HepG2 (cell line): ENCODE measurements at regions not wholly inside any gene's neighbourhood (a gene's known extent, or its start where the extent isn't known, plus 50 kb on each side); places are given as distances from the start of the nearest gene placed in this dataset.

Source experiments
- CCAR2 ChIP-seq: fragments of 200-400 bp; formaldehyde crosslinking; optimal IDR thresholded peaks from 2 replicates; pipeline ENCODE3; 2018; ENCODE audit warnings: low read depth, mild to moderate bottlenecking, low read length, moderate library complexity
- CCDC6 ChIP-seq: sonication (generic); formaldehyde crosslinking; IDR thresholded peaks from 2 replicates; pipeline ENCODE4 v1.8.1; 2022; ENCODE audit warnings: mild to moderate bottlenecking, missing genetic modification reagents, moderate library complexity
- CERS6 ChIP-seq: sonication (generic); formaldehyde crosslinking; IDR thresholded peaks from 2 replicates; pipeline ENCODE4 v1.5.0; 2020; ENCODE audit warnings: missing genetic modification reagents
- FOXA1 ChIP-seq, 2 experiments: fragments of 450-650 bp in 1 of 2; sonication (generic) in 1 of 2; formaldehyde crosslinking in 1 of 2; IDR thresholded peaks; 2 replicates each; pipeline versions ENCODE4 v1.4.0 to v1.6.1; 2016 to 2020; ENCODE audit warnings: missing genetic modification reagents in 1 of 2
- HMGA1 ChIP-seq: sonication (generic); formaldehyde crosslinking; conservative IDR thresholded peaks from 2 replicates; pipeline ENCODE4 v1.4.0; 2020; ENCODE audit warnings: missing genetic modification reagents
- KDM6A ChIP-seq: IDR thresholded peaks from 2 replicates; pipeline ENCODE4 v1.6.1; 2016; ENCODE audit warnings: low read depth
- NONO ChIP-seq, 2 experiments: fragments of 450-650 bp in 1 of 2; sonication (generic) in 1 of 2; formaldehyde crosslinking in 1 of 2; IDR thresholded peaks in 1 of 2; conservative IDR thresholded peaks in 1 of 2; 2 replicates each; pipeline versions ENCODE4 v1.6.1 to v1.8.0; 2017 to 2022; ENCODE audit warnings: mild to moderate bottlenecking in 1 of 2, missing genetic modification reagents in 1 of 2, moderate library complexity in 1 of 2
- NR2C2 ChIP-seq: sonication (generic); formaldehyde crosslinking; IDR thresholded peaks from 2 replicates; pipeline ENCODE4 v1.4.0; 2020; ENCODE audit warnings: missing genetic modification reagents, mild to moderate bottlenecking, moderate library complexity, borderline replicate concordance
- RBAK ChIP-seq: sonication (generic); formaldehyde crosslinking; IDR thresholded peaks from 2 replicates; pipeline ENCODE4 v1.5.1; 2020; ENCODE audit warnings: mild to moderate bottlenecking, missing genetic modification reagents
- SRSF9 ChIP-seq: fragments of 200-400 bp; formaldehyde crosslinking; IDR thresholded peaks from 2 replicates; pipeline ENCODE4 v1.6.1; 2018; ENCODE audit warnings: borderline replicate concordance, mild to moderate bottlenecking, low read depth, low read length; ENCODE audit not compliant: insufficient read depth, poor library complexity, severe bottlenecking
- TBX3 ChIP-seq: fragments of 450-650 bp; IDR thresholded peaks from 2 replicates; pipeline ENCODE4 v1.6.1; 2017; ENCODE audit warnings: antibody characterized with exemption, mild to moderate bottlenecking, inconsistent platforms, borderline replicate concordance
- TCF7 ChIP-seq: sonication (generic); IDR thresholded peaks from 2 replicates; pipeline ENCODE4 v1.6.1; 2016; ENCODE audit warnings: antibody characterized with exemption, low read depth
- U2AF1 ChIP-seq: fragments of 200-400 bp; formaldehyde crosslinking; optimal IDR thresholded peaks from 2 replicates; pipeline ENCODE3; 2017; ENCODE audit warnings: mild to moderate bottlenecking, low read depth, low read length
- ZGPAT ChIP-seq: IDR thresholded peaks from 2 replicates; pipeline ENCODE4 v1.6.1; 2016; ENCODE audit warnings: mild to moderate bottlenecking
- ZIK1 ChIP-seq: sonication (generic); formaldehyde crosslinking; IDR thresholded peaks from 2 replicates; pipeline ENCODE4 v1.5.0; 2020; ENCODE audit warnings: mild to moderate bottlenecking, low read depth, missing genetic modification reagents, borderline replicate concordance
- ZNF3 ChIP-seq: IDR thresholded peaks from 2 replicates; pipeline ENCODE4 v1.7.0; 2017; ENCODE audit warnings: inconsistent platforms
- ZNF720 ChIP-seq: sonication (generic); formaldehyde crosslinking; IDR thresholded peaks from 2 replicates; pipeline ENCODE4 v1.4.0; 2020; ENCODE audit warnings: missing genetic modification reagents
- ZNF879 ChIP-seq: sonication (generic); formaldehyde crosslinking; IDR thresholded peaks from 2 replicates; pipeline ENCODE4 v1.8.1; 2023; ENCODE audit warnings: missing genetic modification reagents
- TF ChIP-seq, protein P1 (sequence below): fragments of 450-650 bp; IDR thresholded peaks from 2 replicates; pipeline ENCODE4 v1.6.1; 2016
- TF ChIP-seq, protein P2 (sequence below): sonication (generic); formaldehyde crosslinking; IDR thresholded peaks from 2 replicates; pipeline ENCODE4 v1.4.0; 2020; ENCODE audit warnings: mild to moderate bottlenecking, missing genetic modification reagents, borderline replicate concordance

GRCh38 chr6:113668641-113669408 is 188.3 kb upstream of the MARCKS start (continued):
- TF ChIP-seq, protein P1, sequence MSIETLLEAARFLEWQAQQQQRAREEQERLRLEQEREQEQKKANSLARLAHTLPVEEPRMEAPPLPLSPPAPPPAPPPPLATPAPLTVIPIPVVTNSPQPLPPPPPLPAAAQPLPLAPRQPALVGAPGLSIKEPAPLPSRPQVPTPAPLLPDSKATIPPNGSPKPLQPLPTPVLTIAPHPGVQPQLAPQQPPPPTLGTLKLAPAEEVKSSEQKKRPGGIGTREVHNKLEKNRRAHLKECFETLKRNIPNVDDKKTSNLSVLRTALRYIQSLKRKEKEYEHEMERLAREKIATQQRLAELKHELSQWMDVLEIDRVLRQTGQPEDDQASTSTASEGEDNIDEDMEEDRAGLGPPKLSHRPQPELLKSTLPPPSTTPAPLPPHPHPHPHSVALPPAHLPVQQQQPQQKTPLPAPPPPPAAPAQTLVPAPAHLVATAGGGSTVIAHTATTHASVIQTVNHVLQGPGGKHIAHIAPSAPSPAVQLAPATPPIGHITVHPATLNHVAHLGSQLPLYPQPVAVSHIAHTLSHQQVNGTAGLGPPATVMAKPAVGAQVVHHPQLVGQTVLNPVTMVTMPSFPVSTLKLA = no peak
- TF ChIP-seq ZGPAT (peak; percentile 31; the same call in 1 of the 2 replicates), ZNF3 (CRISPR knock-in tag) (no peak), U2AF1 (no peak), TBX3 (peak; percentile 74), NONO (IDR thresholded peaks at IDR 0.05) (no peak), NONO (CRISPR knock-in tag; conservative IDR thresholded peaks at IDR 0.05) (no peak), ZNF879 (CRISPR knock-in tag) (no peak), TCF7 (peak; percentile 69), CCAR2 (no peak), CERS6 (CRISPR knock-in tag) (no peak), NR2C2 (no peak), HMGA1 (no peak), RBAK (no peak), ZNF720 (CRISPR knock-in tag) (no peak), FOXA1 (IDR thresholded peaks at IDR 0.05) (peak; percentile 86), FOXA1 (CRISPR knock-in tag; IDR thresholded peaks at IDR 0.05) (peak; percentile 77), CCDC6 (CRISPR knock-in tag) (peak; percentile 41; the same call in 1 of the 2 replicates), ZIK1 (no peak), KDM6A (CRISPR knock-in tag) (no peak; the same call in 1 of the 2 replicates), SRSF9 (no peak)
- TF ChIP-seq, protein P2, sequence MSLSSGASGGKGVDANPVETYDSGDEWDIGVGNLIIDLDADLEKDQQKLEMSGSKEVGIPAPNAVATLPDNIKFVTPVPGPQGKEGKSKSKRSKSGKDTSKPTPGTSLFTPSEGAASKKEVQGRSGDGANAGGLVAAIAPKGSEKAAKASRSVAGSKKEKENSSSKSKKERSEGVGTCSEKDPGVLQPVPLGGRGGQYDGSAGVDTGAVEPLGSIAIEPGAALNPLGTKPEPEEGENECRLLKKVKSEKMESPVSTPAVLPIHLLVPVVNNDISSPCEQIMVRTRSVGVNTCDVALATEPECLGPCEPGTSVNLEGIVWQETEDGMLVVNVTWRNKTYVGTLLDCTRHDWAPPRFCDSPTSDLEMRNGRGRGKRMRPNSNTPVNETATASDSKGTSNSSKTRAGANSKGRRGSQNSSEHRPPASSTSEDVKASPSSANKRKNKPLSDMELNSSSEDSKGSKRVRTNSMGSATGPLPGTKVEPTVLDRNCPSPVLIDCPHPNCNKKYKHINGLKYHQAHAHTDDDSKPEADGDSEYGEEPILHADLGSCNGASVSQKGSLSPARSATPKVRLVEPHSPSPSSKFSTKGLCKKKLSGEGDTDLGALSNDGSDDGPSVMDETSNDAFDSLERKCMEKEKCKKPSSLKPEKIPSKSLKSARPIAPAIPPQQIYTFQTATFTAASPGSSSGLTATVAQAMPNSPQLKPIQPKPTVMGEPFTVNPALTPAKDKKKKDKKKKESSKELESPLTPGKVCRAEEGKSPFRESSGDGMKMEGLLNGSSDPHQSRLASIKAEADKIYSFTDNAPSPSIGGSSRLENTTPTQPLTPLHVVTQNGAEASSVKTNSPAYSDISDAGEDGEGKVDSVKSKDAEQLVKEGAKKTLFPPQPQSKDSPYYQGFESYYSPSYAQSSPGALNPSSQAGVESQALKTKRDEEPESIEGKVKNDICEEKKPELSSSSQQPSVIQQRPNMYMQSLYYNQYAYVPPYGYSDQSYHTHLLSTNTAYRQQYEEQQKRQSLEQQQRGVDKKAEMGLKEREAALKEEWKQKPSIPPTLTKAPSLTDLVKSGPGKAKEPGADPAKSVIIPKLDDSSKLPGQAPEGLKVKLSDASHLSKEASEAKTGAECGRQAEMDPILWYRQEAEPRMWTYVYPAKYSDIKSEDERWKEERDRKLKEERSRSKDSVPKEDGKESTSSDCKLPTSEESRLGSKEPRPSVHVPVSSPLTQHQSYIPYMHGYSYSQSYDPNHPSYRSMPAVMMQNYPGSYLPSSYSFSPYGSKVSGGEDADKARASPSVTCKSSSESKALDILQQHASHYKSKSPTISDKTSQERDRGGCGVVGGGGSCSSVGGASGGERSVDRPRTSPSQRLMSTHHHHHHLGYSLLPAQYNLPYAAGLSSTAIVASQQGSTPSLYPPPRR = no peak
